Renal pelvis (tissue), 1 donor: ENCODE measurements at regions not wholly inside any gene's neighbourhood (a gene's known extent, or its start where the extent isn't known, plus 50 kb on each side); places are given as distances from the start of the nearest gene placed in this dataset.
"Not testable (repeated sequence)": the region's sequence is repeated elsewhere in the genome, so short reads cannot be mapped to it uniquely, and the experiment has no call there.

Source experiments
- DNase-seq: peaks from one replicate; pipeline ENCODE4 v3.0.0-alpha.2; 2013

DNA sequence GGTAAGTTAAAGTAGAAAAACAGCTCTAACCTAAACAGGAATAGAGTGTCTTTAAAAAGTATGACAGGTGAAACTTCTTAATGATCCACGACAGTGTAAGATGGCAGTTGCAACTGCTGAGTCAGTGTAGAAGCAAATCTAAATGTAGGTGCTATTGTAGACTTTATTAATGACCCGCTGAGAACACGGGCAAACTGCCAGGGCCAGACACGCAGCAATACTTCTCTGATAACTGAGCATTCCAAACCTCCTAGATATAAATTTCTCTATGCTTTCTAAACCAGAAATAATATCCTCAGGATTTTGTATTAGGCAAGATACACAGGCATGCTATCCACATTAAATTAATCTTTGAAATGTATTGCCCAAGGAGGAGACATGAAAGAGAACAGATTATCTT is 1076.4 kb downstream of the HACE1 start:
- DNase-seq = peak; percentile 9

DNA sequence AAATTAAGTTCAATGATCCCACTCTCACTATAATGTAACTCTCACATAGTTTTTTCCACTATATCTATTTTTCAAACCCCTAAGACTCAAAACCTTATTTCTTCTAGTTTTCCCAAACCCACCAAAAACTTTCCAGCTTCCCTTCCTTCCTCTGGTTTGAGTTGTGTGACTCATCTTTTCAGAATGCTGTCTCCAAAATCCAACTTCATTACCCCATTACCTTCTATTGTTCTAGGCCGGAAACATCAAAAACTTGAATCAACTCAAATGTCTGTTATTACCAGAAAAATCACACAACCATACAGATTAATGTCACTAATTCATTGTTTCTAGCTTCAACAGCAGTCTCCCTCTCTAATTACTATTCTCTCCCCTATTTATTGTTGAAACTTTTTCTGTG is 1090.3 kb downstream of the HACE1 start:
- DNase-seq = no peak

DNA sequence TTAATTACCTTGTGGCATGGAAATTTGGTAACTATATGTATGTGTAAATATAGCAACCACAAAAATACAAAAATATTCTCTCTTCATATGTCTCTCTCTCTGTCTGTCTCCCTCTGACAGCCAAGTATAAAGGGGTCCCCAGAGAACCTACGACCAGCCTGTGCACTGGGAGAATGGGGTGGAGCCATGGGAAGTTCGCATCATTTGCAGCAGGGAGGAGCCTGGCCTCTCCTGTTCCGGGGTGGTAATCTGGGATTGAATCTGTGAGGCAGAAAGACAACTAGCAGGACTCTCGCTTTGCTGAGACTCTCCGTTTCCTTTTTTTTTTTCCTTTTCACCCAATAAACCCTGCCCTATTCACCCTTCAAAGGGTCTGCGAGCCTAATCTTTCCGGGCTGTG is 1109.1 kb downstream of the HACE1 start:
- DNase-seq = no peak

DNA sequence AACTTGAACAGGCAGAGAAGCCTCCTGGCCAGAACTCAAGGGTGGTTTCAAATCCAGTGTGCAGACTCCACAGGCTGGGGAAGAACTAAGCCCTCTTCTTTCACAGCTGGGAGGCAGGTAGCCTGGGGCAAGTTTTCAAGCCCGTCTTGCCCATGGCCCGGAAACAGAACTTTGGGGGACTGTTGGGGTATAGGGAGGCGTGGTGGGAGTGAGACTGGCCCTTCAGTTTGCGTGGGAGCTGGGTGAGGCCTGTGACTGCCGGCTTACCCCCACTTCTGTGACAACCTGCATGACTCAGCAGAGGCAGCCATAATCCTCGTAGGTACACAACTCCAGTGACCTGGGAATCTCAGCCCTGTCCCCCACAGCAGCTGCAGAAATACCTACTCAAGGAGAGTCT is 1125.7 kb downstream of the HACE1 start:
- DNase-seq = no peak

DNA sequence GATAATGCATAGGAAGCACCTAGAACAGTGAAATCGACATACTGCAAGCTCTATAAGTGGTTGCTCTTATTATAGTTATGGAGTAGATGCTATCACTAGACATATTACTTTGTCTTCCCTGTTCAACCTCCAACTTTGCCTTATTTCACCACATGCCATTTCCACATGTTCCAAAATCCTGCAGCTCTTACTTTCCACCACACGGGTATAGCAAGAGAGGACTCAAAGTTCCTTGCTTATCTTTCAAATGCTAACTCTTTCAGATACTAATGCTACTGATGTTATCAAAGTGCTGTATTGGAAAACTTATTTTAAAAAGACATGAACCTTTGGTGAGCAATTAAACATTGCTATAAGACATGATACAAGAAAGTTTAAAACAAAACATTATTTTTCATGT is 1130.1 kb downstream of the HACE1 start:
- DNase-seq = no peak

DNA sequence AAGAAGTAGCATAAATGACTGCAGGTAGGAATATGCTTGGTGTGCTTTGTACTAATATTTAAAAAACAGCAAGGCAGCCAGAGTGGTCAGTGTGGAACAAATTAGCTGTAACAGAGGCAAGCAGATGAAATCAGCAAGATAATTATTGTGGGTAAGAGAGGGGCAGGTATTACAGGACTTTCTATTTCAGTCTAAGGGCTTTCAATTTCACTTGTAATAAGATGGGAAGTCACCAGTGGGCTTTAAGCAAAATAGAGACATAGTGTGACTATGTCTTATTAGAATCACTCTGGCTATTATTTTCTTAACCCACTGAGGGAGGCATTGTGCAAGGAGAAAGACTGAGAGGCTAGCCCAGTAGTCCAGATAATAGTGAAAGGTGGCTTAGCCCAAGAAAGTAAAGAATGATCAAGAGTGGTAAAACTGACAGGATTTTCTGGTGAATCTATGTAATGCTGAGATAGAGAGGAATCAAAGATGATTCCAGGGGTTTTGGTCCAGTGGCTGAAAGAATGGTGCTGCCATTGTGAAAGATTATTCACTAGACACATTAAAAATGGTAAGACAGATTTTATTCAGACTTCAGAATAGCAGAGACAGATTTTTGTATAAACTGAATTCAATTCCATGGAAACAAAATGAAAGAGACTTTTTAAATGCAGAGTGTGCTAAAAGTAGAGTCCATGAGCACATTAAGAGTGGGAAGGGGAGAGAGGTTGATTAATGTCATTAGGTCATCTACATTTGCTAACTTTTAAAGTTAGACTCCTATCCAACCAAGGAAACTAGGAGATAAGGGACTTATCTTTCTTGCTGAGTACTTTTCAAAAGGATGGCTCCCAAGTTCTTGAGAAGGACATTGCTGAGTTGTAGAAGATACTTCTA is 1136.0 kb downstream of the HACE1 start:
- DNase-seq = no peak

DNA sequence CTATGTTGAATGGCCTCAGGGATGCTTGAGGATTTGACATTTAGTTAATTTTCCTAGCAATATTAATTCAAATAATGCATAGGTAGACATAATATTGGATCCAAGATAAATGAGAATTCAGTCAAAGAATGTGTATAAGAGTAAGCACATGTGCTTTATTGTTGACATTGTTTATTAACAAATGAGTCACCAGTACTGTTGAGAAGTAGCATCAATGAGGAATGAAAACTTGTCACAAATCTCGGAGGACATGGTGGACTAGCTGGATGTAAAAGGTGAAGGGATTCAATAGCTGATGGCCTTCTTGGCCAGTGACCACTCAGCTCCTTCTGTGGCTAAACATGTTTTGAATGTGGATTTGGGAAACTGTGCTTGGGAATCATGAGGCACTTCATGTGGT is 1137.0 kb downstream of the HACE1 start:
- no peak for DNase-seq

DNA sequence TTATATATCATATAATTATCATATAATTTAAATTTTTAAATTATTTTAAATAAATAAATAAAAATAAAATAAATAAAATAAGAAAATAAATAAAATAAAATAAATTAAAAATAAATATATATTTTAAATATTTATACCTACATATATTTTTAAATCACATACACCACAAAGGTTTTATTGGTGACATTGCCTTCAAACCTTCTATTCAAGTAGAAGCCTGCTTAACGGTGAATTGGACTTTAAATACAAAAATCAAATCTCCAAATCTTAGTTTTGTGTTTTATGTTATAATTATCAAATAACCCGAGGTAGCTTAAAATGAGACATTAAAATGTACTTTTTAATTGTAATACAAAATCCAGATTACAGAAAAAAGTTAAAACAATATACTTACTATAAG is 1137.8 kb downstream of the HACE1 start:
- no peak for DNase-seq

DNA sequence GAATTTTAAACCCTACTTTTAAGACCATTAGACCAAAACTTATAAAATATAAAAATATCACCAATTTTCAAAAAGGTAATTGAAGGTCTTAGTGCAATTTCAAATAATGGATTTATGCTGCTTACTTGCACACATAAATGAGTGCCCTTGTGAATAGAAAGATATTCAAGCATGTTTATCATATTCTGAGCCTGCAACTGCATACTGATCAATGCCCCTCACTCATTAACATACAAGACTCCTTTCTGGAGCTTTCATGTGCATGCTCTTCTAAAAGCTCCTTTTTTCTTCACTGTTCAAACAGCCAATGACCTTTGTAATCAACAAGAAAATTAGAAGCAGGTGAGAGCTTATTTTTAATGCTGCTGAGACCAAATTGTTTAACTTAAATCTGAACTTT is 1139.3 kb downstream of the HACE1 start:
- DNase-seq = no peak

DNA sequence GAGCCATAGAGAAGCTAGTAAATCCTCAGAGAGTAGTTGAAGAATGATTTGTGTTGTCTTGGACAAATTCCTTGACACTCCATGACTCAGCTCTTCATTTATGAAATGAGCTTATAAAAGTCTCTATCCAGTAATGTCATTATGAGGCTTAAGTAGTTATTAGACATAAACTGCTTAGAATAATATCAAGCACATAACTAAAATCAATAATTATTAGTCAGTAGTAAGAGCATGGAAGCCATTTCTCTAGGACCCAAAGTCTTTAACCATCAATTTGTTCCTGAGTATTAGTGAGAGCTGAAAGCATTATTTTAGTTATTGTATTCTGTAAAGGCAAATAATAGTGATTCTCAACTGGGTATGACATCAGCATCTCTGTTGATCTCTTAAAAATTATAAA is 1140.2 kb downstream of the HACE1 start:
- no peak for DNase-seq

DNA sequence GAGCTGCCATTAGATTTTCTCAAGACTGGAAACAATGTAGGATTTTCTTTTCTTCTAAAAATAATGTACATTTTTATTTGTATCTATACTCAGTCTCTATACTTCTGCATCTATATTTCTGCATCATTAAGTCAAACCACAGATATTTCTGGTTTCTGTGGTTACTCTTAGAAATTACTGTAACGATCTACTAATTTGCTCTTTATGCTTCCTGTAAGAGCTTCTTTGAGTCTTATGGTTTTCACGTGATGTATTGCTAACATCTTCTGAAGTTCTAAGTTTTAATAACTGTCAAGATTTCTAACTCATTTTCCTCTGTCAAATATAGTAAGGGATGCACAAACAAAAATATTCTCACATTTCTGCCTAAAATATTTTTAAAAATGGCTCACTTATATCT is 1144.5 kb downstream of the HACE1 start:
- DNase-seq = no peak

DNA sequence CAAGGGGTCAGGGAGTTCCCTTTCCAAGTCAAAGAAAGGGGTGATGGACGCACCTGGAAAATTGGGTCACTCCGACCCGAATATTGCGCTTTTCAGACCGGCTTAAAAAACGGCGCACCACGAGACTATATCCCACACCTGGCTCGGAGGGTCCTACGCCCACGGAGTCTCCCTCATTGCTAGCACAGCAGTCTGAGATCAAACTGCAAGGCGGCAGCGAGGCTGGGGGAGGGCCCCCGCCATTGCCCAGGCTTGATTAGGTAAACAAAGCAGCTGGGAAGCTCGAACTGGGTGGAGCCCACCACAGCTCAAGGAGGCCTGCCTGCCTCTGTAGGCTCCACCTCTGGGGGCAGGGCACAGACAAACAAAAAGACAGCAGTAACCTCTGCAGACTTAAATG is 1150.5 kb downstream of the HACE1 start:
- DNase-seq = not testable (repeated sequence)

DNA sequence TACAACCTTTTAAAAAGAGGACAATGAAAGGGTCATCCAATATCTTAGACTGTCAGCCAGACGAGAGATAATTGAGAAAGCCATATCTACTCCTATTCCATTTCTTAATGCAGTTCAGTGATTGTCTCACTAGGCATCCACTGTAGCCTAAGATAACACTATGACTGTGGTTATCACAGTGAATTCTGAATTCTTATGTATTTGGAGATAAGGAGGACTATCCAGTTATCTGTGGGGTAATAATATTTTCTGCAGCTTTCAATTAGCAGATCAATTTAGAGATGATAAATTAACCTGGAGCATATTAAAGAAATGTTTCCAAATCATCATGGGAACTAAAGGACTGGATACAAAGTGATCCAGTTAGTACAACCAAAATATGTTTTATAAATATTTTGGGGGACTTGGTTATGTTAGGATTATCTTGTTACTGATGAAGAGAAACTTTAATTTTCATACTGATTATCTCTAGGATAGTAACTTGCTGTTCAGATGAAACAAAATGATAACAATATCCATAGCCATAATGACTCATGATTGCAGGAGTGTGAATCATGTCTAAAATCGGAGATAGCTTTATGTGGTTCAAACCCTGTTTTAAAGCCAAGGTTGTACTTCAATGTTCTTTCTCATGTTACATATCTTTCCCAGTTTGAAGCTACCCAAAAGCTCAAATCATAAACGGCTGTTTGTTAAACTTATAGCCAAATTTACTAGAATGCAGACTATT is 1152.0 kb downstream of the HACE1 start:
- DNase-seq = no peak

DNA sequence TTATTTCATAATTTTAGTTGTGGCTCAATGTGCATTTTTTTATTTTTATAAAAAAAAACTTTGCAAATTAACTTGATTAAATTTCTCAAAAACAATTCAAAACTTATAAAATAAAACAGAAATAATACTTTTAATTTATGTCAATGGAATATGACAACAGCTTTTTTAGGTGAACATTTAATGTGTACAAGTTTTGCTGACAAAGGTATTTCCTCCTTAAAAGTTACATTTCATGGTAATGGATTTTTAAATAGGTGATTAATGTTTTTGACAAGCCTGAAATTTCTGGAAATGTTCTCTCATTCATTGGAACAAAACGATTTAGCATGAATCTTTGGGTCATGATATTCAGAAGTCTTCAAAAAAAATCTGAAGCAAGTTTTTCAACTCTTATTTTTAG is 1160.0 kb downstream of the HACE1 start:
- DNase-seq = no peak

DNA sequence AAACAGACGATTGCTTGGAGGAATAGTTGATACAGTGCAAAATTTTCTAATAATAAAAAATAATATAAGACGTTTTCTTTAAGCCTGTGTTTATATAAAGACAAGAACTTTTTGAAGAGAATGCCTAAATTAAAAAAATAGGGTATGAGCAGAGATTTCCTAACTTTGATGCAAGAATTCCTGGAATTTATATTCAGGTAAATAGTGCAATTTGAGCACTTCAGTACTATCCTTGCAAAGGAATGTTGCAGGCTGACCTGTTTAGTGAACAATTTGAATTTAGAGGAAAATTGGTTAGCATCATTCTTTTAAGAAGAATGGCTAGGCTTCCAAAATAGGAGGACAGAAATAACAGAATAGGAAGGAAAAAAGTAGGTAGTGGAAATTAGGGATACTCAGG is 1172.3 kb downstream of the HACE1 start:
- no peak for DNase-seq

DNA sequence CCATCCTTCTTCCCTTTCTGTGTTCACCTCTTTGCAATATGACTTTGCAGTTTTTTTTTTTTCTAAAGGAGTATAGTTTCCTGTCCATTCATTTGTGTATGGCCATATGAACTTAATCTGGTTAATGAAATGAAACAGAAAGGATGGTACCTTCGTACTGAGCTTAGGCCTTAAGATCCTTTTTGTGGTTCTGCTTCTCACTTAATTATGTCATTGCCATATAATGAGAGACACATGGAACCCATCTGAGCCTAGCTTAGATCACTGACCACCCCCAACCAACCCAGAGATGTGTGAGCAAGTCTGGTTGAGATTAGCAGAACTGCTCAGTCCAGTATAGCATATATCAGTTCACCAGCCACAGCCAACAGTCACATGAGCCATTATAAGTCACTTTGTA is 1179.6 kb downstream of the HACE1 start:
- DNase-seq = no peak

DNA sequence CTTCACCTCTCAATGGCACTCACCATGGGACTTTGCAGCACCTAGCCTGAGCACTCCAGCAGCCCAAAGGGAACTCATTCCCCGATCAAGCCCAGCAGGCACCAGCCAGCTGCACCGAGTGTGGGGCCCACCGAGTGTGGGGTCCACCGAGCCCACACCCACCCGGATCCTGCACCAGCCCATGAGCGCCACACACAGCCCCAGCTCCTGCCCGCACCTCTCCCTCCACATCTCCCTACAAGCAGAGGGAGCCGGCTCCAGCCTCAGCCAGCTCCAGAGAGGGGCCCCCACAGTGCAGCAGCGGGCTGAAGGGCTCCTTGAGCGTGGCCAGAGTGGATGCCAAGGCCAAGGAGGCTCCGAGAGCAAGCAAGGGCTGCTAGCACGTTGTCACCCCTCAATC is 1182.4 kb downstream of the HACE1 start:
- DNase-seq = no peak

DNA sequence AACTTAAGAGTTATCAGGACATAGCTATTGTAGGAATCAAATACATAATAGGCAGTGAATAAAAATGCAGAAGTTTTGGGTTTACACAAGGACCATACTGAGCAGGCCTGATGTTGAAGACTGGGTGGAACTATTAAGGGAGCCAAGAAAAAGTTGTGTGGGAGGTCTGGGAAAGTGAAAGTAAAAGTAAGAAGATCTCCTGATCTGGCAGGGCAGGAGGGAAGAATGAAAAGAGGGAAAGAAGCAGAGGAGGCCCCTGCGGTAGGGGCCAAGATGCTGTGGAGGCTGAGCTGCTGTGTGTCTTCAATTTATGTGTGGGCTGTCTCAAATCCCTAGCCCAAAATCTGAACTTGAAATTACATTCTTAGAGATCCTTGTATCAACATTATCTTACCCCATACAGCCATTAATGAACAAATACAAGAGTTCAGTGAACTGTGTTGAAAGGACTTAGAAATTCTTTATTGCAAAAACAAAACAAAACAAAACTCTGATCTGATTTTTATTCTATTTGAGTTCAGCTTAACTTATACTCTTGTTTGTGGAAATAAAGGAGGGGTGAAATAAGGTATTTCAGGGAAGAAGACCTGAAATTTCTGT is 1183.8 kb downstream of the HACE1 start:
- DNase-seq = no peak

DNA sequence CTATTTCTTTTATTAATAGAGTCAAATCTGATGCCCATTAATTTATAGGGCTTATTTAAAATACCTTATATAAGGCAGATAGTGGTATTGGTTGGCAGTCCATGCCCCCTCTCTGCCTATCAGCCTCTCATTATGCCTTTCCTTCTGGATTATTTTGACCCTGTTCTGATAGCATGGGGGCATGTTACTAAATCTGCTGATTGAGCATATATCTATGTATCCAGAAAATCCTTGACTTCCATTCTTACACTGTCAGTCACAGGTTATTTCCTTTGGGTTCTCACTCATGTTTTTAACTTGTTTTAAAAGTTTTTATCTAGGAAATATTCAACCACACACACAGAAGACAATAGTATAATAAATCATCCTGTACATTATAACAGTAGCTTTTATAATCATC is 1184.9 kb downstream of the HACE1 start:
- no peak for DNase-seq

DNA sequence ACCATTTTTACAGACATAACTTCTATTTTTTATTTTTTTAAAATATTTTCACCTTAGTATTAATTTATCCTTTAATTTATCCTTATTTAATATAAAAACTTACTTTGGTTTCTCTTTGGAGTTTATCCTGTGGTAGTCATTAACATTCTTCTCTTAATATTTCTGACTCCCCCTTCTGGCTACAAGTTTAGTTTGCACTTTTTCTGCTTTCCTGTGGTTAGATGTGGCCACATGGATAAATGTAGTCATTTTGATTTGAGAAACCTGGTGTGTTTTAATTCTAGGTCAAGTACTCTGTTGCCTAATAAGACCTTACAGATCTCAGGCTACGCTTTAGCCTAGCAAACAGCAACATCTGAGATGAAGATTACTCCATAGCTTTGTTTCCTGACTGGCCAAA is 1187.5 kb downstream of the HACE1 start:
- no peak for DNase-seq

DNA sequence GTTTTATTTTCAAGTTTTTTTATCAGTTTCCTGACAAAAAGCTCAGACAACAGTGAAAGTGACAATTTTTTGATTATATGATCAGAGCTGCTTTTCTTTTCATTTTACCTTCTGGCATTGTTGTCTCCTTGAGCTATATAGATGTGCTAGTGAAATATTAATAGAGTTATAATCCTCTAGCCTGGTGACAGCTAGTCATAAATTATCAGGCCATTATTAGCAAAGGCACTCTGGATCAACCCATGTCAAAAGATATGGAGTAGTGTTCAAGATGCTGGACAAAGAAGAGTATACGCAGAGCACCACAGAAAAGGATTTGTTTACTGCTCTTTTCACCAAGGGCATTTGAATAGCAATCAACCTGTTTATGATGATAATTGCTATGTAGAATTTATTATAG is 1230.1 kb downstream of the HACE1 start:
- no peak for DNase-seq

DNA sequence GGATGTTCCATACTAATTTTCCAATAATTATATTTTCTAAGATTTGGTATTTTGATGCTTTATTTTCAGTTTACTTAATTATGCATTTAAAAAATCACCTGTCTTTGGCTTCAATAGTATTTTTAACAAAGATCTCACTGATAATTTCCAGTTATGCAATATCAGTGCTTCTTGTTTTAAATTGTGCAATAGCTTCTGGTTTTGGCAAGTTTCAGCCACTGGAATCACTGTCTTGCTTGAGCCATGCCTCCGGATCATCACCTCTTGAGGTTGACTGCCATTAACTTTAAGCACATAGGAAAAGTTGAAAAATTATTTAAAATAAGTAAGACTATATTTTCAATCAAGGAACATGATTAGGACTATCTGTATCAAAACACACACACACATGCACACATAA is 1242.1 kb downstream of the HACE1 start:
- no peak for DNase-seq

DNA sequence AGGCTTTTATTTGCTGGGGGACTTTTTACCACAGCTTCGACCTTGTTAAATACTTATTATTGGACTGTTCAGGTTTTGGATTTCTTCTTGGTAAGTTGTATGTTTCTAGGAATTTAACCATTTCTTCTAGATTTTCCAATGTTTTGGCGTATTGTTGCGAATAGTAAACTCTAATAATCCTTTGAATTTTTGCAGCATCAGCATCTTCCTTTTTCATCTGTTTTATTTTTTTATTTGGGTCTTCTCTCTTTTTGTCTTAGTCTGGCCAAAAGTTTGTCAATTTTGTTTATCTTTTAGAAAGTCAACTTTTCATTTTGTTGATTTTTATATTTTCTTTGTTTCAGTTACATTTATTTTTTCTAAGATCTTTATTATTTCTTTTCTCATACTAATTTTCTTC is 1272.0 kb downstream of the HACE1 start:
- no peak for DNase-seq
